ENCODE measurements at regions not wholly inside any gene's neighbourhood (a gene's known extent, or its start where the extent isn't known, plus 50 kb on each side); places are given as distances from the start of the nearest gene placed in this dataset.
"Not testable (repeated sequence)": the region's sequence is repeated elsewhere in the genome, so short reads cannot be mapped to it uniquely, and the experiment has no call there.

GRCh38 chr18:65605352-65605751 is 145.5 kb upstream of the CDH7 start:
- not testable (repeated sequence) for TF ChIP-seq CTCF (IDR thresholded peaks at IDR 0.05; ENCODE audit: poor library complexity, severe bottlenecking); EZH2 (IDR thresholded peaks at IDR 0.05; ENCODE audit: borderline replicate concordance, insufficient read depth, low read length, poor library complexity, severe bottlenecking); EP300 (conservative IDR thresholded peaks at IDR 0.05; ENCODE audit: poor library complexity, severe bottlenecking); POLR2AphosphoS5 (IDR thresholded peaks at IDR 0.05); SMC3 (conservative IDR thresholded peaks at IDR 0.05; ENCODE audit: poor library complexity); RAD21 (conservative IDR thresholded peaks at IDR 0.05); REST (IDR thresholded peaks at IDR 0.05; ENCODE audit: borderline replicate concordance); TAF1 (IDR thresholded peaks at IDR 0.05; ENCODE audit: low read depth); MXI1 (conservative IDR thresholded peaks at IDR 0.05; ENCODE audit: poor library complexity, severe bottlenecking)

All from neural cell (in vitro differentiated cells).